H9 (cell line): ENCODE measurements at regions not wholly inside any gene's neighbourhood (a gene's known extent, or its start where the extent isn't known, plus 50 kb on each side); places are given as distances from the start of the nearest gene placed in this dataset.

Experiments
- DNase-seq: peaks from one replicate; pipeline ENCODE4 v3.0.0-alpha.2; 2017
- H2AFZ ChIP-seq: one replicate; pipeline ENCODE4 v1.6.1; 2013; ENCODE audit warnings: mild to moderate bottlenecking, low read length, control low read depth, moderate library complexity
- H2AK5ac ChIP-seq: 2 replicates; pipeline ENCODE4 v1.6.1; 2013; ENCODE audit warnings: low read length, control low read depth, mixed read lengths; ENCODE audit not compliant: insufficient read length
- H2BK120ac ChIP-seq: one replicate; pipeline ENCODE4 v1.6.1; 2013; ENCODE audit warnings: low read depth, mild to moderate bottlenecking, low read length, control low read depth, inconsistent platforms; ENCODE audit not compliant: poor library complexity, severe bottlenecking
- H2BK12ac ChIP-seq: 2 replicates; pipeline ENCODE4 v1.6.1; 2013; ENCODE audit warnings: low read length, control low read depth, mixed read lengths, low read depth; ENCODE audit not compliant: insufficient read length
- H2BK15ac ChIP-seq: 2 replicates; pipeline ENCODE4 v1.6.1; 2013; ENCODE audit warnings: low read depth, low read length, control low read depth
- H2BK20ac ChIP-seq: one replicate; pipeline ENCODE4 v1.6.1; 2013; ENCODE audit warnings: low read depth, mild to moderate bottlenecking, low read length, control low read depth, inconsistent platforms; ENCODE audit not compliant: poor library complexity, severe bottlenecking
- H2BK5ac ChIP-seq: 2 replicates; pipeline ENCODE4 v1.6.1; 2013; ENCODE audit warnings: low read length, control low read depth, mixed read lengths; ENCODE audit not compliant: insufficient read length
- H3K14ac ChIP-seq: 2 replicates; pipeline ENCODE4 v1.6.1; 2013; ENCODE audit warnings: low read length, control low read depth; ENCODE audit not compliant: insufficient read depth
- H3K18ac ChIP-seq: 2 replicates; pipeline ENCODE4 v1.6.1; 2013; ENCODE audit warnings: low read depth, mild to moderate bottlenecking, mixed read lengths, low read length, control low read depth; ENCODE audit not compliant: insufficient read length
- H3K23ac ChIP-seq: 2 replicates; pipeline ENCODE4 v1.6.1; 2013; ENCODE audit warnings: low read length, control low read depth, mixed read lengths, low read depth; ENCODE audit not compliant: insufficient read length
- H3K23me2 ChIP-seq: 2 replicates; pipeline ENCODE4 v1.6.1; 2013; ENCODE audit warnings: low read depth, mild to moderate bottlenecking, mixed read lengths, low read length, control low read depth; ENCODE audit not compliant: insufficient read length, poor library complexity, severe bottlenecking
- H3K27ac ChIP-seq: 2 replicates; pipeline ENCODE4 v1.5.1; 2013; ENCODE audit warnings: low read length, control low read depth, mixed read lengths, low read depth; ENCODE audit not compliant: insufficient read length
- H3K27me3 ChIP-seq: 2 replicates; pipeline ENCODE4 v1.6.1; 2013; ENCODE audit warnings: low read length, control low read depth, inconsistent platforms; ENCODE audit not compliant: insufficient read depth
- H3K4ac ChIP-seq: 2 replicates; pipeline ENCODE4 v1.6.1; 2013; ENCODE audit warnings: low read depth, mild to moderate bottlenecking, control low read depth, inconsistent platforms, low read length, moderate library complexity
- H3K4me1 ChIP-seq: 2 replicates; pipeline ENCODE4 v1.6.1; 2013; ENCODE audit warnings: low read length, control low read depth, inconsistent platforms; ENCODE audit not compliant: insufficient read depth
- H3K4me2 ChIP-seq: 2 replicates; pipeline ENCODE4 v1.6.1; 2013; ENCODE audit warnings: low read length, control low read depth, mixed read lengths; ENCODE audit not compliant: insufficient read length, insufficient read depth
- H3K56ac ChIP-seq: 2 replicates; pipeline ENCODE4 v1.6.1; 2013; ENCODE audit warnings: low read depth, mild to moderate bottlenecking, mixed read lengths, low read length, control low read depth; ENCODE audit not compliant: insufficient read length
- H3K79me1 ChIP-seq: 2 replicates; pipeline ENCODE4 v1.6.1; 2013; ENCODE audit warnings: low read depth, mild to moderate bottlenecking, moderate library complexity, low read length, control low read depth, inconsistent platforms; ENCODE audit not compliant: insufficient read depth, poor library complexity, severe bottlenecking
- H3K79me2 ChIP-seq: 2 replicates; pipeline ENCODE4 v1.6.1; 2013; ENCODE audit warnings: low read length, control low read depth, inconsistent platforms; ENCODE audit not compliant: insufficient read depth
- H3K9ac ChIP-seq: 2 replicates; pipeline ENCODE4 v1.6.1; 2013; ENCODE audit warnings: low read length, control low read depth, mixed read lengths; ENCODE audit not compliant: insufficient read length; ENCODE audit errors: extremely low read depth
- H3K9me3 ChIP-seq: one replicate; pipeline ENCODE4 v1.6.1; 2013; ENCODE audit warnings: low read depth, low read length, inconsistent platforms; ENCODE audit not compliant: control insufficient read depth
- H3T11ph ChIP-seq: one replicate; pipeline ENCODE4 v1.6.1; 2013; ENCODE audit warnings: mild to moderate bottlenecking, low read length, control low read depth, inconsistent platforms
- H4K20me1 ChIP-seq: one replicate; pipeline ENCODE4 v1.6.1; 2013; ENCODE audit not compliant: control insufficient read depth, insufficient read length, insufficient read depth
- H4K5ac ChIP-seq: 2 replicates; pipeline ENCODE4 v1.6.1; 2013; ENCODE audit warnings: low read depth, mild to moderate bottlenecking, mixed read lengths, low read length, control low read depth; ENCODE audit not compliant: insufficient read length
- H4K8ac ChIP-seq: replicated peaks from 2 replicates; pipeline ENCODE4 v1.6.1; 2013; ENCODE audit warnings: low read length, control low read depth, mixed read lengths, low read depth; ENCODE audit not compliant: insufficient read length
- H4K91ac ChIP-seq: 2 replicates; pipeline ENCODE4 v1.6.1; 2013; ENCODE audit warnings: low read depth, mild to moderate bottlenecking, moderate library complexity, mixed read lengths, low read length, control low read depth; ENCODE audit not compliant: insufficient read length
- H3K27ac Mint-ChIP-seq, 3 experiments: 2 replicates in 2 of 3; 3 replicates in 1 of 3; pipeline ENCODE4 v1.8.0; 2020 to 2021; ENCODE audit warnings: mixed read lengths in 3 of 3, mild to moderate bottlenecking in 1 of 3, moderate library complexity in 1 of 3
- H3K27me3 Mint-ChIP-seq: 2 replicates; pipeline ENCODE4 v1.8.0; 2021; ENCODE audit warnings: low read depth, mild to moderate bottlenecking, moderate library complexity, mixed read lengths
- H3K36me3 Mint-ChIP-seq, 3 experiments: 2 replicates in 2 of 3; 3 replicates in 1 of 3; pipeline ENCODE4 v1.8.0; 2020 to 2021; ENCODE audit warnings: low read depth in 3 of 3, mixed read lengths in 3 of 3; ENCODE audit not compliant: insufficient read depth in 1 of 3
- H3K4me1 Mint-ChIP-seq, 2 experiments: 2 replicates each; pipeline ENCODE4 v1.8.0; 2020; ENCODE audit warnings: mixed read lengths in 2 of 2
- H3K4me3 Mint-ChIP-seq, 2 experiments: 2 replicates in 1 of 2; 3 replicates in 1 of 2; pipeline ENCODE4 v1.8.0; 2020 to 2021; ENCODE audit warnings: mild to moderate bottlenecking in 2 of 2, mixed read lengths in 2 of 2, moderate library complexity in 1 of 2
- H3K9me3 Mint-ChIP-seq, 2 experiments: 2 replicates in 1 of 2; 3 replicates in 1 of 2; pipeline ENCODE4 v1.8.0; 2020; ENCODE audit warnings: mild to moderate bottlenecking in 2 of 2, mixed read lengths in 2 of 2, moderate library complexity in 1 of 2
- CTCF ChIP-seq: fragments of 200-600 bp; sonication (generic); conservative IDR thresholded peaks from 3 replicates; pipeline ENCODE4 v1.8.0; 2021; ENCODE audit warnings: antibody characterized with exemption, mild to moderate bottlenecking

- H3K27me3 Mint-ChIP-seq = no peaks in the 10 kb centered on the region; the same call in 1 of the 2 replicates
- H4K8ac ChIP-seq = no peak overlapping the region
- H3K4ac ChIP-seq = no peak overlapping the region
- no peak overlapping the region for H3K4me3 Mint-ChIP-seq
- H2BK20ac ChIP-seq = no peak overlapping the region
- H2BK12ac ChIP-seq = no peak overlapping the region
- no peak overlapping the region for H3K27ac Mint-ChIP-seq
- TF ChIP-seq CTCF = no peak
- H3K4me1 ChIP-seq = no peaks in the 10 kb centered on the region
- H2BK15ac ChIP-seq = no peak overlapping the region
- no peak overlapping the region for H3T11ph ChIP-seq
- H3K4me1 Mint-ChIP-seq = no peaks in the 10 kb centered on the region
- no peak overlapping the region for H3K18ac ChIP-seq
- H3K79me2 ChIP-seq = no peaks in the 10 kb centered on the region
- no peaks in the 10 kb centered on the region for H3K79me1 ChIP-seq
- H3K9me3 Mint-ChIP-seq = no peaks in the 10 kb centered on the region
- no peak overlapping the region for H3K9ac ChIP-seq
- no peak overlapping the region for H3K4me2 ChIP-seq
- no peak overlapping the region for H3K23ac ChIP-seq
- H3K56ac ChIP-seq = no peak overlapping the region
- no peak overlapping the region for H3K27ac ChIP-seq
- no peak overlapping the region for H2BK120ac ChIP-seq
- no peak overlapping the region for H4K5ac ChIP-seq
- no peak overlapping the region for H2AFZ ChIP-seq
- no peaks in the 10 kb centered on the region for H4K20me1 ChIP-seq
- DNase-seq = no peak
- H3K23me2 ChIP-seq = no peaks in the 10 kb centered on the region
- no peak overlapping the region for H2BK5ac ChIP-seq
- no peaks in the 10 kb centered on the region for H3K27me3 ChIP-seq
- no peak overlapping the region for H4K91ac ChIP-seq
- H3K36me3 Mint-ChIP-seq = no peaks in the 10 kb centered on the region
- no peak overlapping the region for H3K14ac ChIP-seq
- no peak overlapping the region for H2AK5ac ChIP-seq
- H3K9me3 ChIP-seq = no peaks in the 10 kb centered on the region
These were observed 398.8 kb downstream of the DUSP10 start for GRCh38 chr1:221343136-221343535.
